Esophagus squamous epithelium (tissue), 4 donors: ENCODE measurements at regions not wholly inside any gene's neighbourhood (a gene's known extent, or its start where the extent isn't known, plus 50 kb on each side); places are given as distances from the start of the nearest gene placed in this dataset.

Experiments
- POLR2A ChIP-seq, 4 donors: fragments of 450-650 bp; IDR thresholded peaks; one replicate each; pipeline ENCODE4 v1.6.1; 2017; ENCODE audit warnings: antibody characterized with exemption in 4 of 4, mild to moderate bottlenecking in 4 of 4, moderate library complexity in 3 of 4
- TF ChIP-seq, protein P1 (sequence below), 6 experiments: fragments of 450-650 bp in 4 of 6; fragments of 200-600 bp in 2 of 6; sonication (generic) in 2 of 6; IDR thresholded peaks; one replicate each; pipeline ENCODE4 v1.5.1; 2016 to 2019; ENCODE audit warnings: antibody characterized with exemption in 6 of 6, mild to moderate bottlenecking in 4 of 6, moderate library complexity in 4 of 6

DNA sequence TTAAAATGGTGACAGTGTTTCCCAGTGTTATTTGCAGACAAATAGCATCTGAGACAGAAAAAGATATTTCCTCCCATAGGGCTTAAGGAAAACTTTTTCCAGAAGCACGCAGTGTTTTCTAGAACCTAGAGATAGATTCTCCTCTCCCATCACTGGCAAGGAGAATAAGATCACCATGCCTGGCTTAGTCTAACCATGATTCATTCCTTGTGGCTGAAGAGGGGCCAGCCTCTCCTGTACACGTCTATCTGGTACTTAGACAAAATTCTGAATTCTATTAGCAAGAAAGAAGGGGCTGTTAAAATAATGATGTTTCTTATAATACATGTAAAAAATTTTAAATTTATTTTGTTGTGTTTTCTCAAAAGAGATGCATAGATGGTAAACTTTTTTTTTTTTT is 296.1 kb upstream of the LDB2 start:
- TF ChIP-seq, protein P1, sequence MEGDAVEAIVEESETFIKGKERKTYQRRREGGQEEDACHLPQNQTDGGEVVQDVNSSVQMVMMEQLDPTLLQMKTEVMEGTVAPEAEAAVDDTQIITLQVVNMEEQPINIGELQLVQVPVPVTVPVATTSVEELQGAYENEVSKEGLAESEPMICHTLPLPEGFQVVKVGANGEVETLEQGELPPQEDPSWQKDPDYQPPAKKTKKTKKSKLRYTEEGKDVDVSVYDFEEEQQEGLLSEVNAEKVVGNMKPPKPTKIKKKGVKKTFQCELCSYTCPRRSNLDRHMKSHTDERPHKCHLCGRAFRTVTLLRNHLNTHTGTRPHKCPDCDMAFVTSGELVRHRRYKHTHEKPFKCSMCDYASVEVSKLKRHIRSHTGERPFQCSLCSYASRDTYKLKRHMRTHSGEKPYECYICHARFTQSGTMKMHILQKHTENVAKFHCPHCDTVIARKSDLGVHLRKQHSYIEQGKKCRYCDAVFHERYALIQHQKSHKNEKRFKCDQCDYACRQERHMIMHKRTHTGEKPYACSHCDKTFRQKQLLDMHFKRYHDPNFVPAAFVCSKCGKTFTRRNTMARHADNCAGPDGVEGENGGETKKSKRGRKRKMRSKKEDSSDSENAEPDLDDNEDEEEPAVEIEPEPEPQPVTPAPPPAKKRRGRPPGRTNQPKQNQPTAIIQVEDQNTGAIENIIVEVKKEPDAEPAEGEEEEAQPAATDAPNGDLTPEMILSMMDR (IDR thresholded peaks at IDR 0.05), result no peak
- TF ChIP-seq POLR2A (IDR thresholded peaks at IDR 0.05), result no peak
